Mucosa of descending colon (tissue), 3 donors: ENCODE measurements at regions not wholly inside any gene's neighbourhood (a gene's known extent, or its start where the extent isn't known, plus 50 kb on each side); places are given as distances from the start of the nearest gene placed in this dataset.
"Not testable (repeated sequence)": the region's sequence is repeated elsewhere in the genome, so short reads cannot be mapped to it uniquely, and the experiment has no call there.

Source experiments
- ATAC-seq: fragments of 200-7000 bp; cut with Tn5 transposase; one replicate; pipeline ENCODE4 v1.9.1; 2020; ENCODE audit warnings: mild to moderate bottlenecking, moderate library complexity
- DNase-seq, 3 donors: peaks; one replicate each; pipeline ENCODE4 v3.0.0-alpha.2; 2020
- H3K36me3 ChIP-seq: fragments of 200-600 bp; one replicate; pipeline ENCODE4 v1.8.0; 2021; ENCODE audit warnings: low read depth, mild to moderate bottlenecking
- H3K4me1 ChIP-seq: fragments of 200-600 bp; one replicate; pipeline ENCODE4 v1.8.0; 2021; ENCODE audit warnings: low read depth, mild to moderate bottlenecking
- H3K4me3 ChIP-seq: fragments of 200-600 bp; one replicate; pipeline ENCODE4 v1.8.0; 2021; ENCODE audit warnings: mild to moderate bottlenecking
- H3K9me3 ChIP-seq: fragments of 200-600 bp; one replicate; pipeline ENCODE4 v1.8.0; 2021; ENCODE audit warnings: mild to moderate bottlenecking
- intact Hi-C, 2 donors: fragments of 100-400 bp; cut with DNase I in 1 of 2; cut with micrococcal nuclease in 1 of 2; formaldehyde crosslinking; loops; one replicate each; pipeline versions ENCODE4 v1.11.0 to v1.11.1; 2022; cut with DNase I, micrococcal nuclease
- TF ChIP-seq, protein P1 (sequence below): fragments of 200-600 bp; IDR thresholded peaks from one replicate; pipeline ENCODE4 v1.8.0; 2022; ENCODE audit warnings: antibody characterized with exemption, mild to moderate bottlenecking
- donor health status: DM: no; HTN: no; CAD: no; lungs with moderate emphysema.
- donor health status: DM: no; HTN: no; CAD: no.
- donor health status: DM: no; HTN: yes; CAD: no.

DNA sequence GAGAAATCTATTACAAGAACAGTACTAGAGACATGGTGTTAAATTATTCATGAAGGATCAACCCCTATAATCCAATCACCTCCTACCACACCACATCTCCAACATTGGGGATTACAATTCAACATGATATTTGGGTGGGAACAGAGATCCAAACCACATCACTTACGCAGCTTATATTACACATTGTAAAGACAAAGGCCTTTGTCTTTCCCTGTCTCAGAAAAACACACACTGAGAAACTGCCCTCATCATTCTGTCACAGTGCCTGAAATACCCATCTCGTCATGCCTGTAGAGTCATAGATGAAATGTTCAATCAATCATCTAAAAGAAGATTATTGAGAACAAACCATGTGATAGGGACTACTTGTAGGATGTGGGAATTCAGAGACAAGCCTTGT lies 558.8 kb upstream of the GRIA3 start:
- no peak for ATAC-seq
- TF ChIP-seq, protein P1, sequence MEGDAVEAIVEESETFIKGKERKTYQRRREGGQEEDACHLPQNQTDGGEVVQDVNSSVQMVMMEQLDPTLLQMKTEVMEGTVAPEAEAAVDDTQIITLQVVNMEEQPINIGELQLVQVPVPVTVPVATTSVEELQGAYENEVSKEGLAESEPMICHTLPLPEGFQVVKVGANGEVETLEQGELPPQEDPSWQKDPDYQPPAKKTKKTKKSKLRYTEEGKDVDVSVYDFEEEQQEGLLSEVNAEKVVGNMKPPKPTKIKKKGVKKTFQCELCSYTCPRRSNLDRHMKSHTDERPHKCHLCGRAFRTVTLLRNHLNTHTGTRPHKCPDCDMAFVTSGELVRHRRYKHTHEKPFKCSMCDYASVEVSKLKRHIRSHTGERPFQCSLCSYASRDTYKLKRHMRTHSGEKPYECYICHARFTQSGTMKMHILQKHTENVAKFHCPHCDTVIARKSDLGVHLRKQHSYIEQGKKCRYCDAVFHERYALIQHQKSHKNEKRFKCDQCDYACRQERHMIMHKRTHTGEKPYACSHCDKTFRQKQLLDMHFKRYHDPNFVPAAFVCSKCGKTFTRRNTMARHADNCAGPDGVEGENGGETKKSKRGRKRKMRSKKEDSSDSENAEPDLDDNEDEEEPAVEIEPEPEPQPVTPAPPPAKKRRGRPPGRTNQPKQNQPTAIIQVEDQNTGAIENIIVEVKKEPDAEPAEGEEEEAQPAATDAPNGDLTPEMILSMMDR = no peak

DNA sequence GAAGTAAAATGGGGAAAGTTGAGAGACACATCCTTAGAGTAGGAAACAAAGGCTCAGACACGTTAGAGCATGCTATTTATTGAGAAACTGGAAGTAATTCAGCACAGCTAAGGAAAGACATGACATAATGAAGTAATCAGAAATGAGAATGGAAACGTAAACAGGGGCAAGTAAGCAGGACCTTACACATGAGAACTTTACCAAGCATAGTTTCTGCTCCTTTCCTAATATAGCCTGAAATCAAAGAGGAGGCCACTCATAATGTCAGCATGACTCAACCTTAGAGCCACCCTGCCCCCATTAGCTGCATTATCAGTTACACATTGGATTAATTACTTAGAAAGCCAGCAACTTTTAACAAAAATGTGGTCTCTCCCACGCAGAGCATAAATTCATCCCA lies 558.3 kb upstream of the GRIA3 start:
- DNase-seq (no peak), ATAC-seq (no peak)
- intact Hi-C loops = no loop called here
- no peaks in the 10 kb centered on the region for H3K9me3 ChIP-seq
- no peaks in the 10 kb centered on the region for H3K36me3 ChIP-seq
- no peak overlapping the region for H3K4me3 ChIP-seq
- H3K4me1 ChIP-seq = no peaks in the 10 kb centered on the region
- TF ChIP-seq, protein P1 = no peak

More for the DNA sequence above, 558.8 kb upstream of the GRIA3 start:
- Histone ChIP-seq H3K4me1 (no peaks in the 10 kb centered on the region), H3K4me3 (no peak overlapping the region), H3K9me3 (no peaks in the 10 kb centered on the region), H3K36me3 (no peaks in the 10 kb centered on the region)
- no peak for DNase-seq
- intact Hi-C loops = no loop called here

DNA sequence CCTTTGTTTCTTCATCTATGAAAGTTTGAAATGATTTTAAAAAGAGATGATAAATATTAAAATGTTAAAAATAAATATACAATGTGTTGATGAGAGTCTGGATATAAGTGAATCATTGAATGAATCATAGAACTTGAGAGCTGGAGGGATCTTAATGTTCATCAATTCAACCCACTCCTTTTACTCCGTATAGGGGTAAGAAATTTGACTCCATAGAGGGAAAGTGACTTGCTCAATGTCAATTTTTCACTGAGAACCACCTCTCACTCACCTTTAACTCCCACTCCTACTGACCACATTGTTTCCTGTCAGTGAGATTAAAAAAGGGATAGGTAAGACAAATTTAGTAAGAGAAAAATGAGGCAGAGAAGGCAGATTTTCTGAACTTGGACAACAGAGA lies 557.2 kb upstream of the GRIA3 start:
- DNase-seq (no peak), ATAC-seq (no peak)
- no peaks in the 10 kb centered on the region for H3K9me3 ChIP-seq
- H3K36me3 ChIP-seq = no peaks in the 10 kb centered on the region
- TF ChIP-seq, protein P1 = no peak
- H3K4me3 ChIP-seq = no peak overlapping the region
- intact Hi-C loops = no loop called here
- no peaks in the 10 kb centered on the region for H3K4me1 ChIP-seq

DNA sequence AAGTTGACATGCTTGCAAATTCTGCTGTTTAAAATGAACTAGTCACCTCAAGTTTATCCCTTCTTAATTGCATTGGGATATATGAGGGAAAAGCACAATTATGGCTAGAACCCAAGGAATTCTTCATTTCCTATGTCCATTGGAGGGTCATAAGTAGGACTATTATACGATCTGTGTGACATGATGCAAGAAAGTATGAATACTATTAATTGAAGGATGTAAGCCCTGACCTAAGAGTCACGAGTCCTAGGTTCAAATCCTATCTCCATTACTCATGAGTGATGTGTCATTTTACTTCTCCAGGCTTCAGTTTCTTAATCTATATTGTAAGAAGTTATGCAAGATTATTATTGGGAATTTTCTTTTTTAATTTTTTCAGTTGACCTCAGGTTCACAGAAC lies 542.9 kb upstream of the GRIA3 start:
- ATAC-seq (no peak), DNase-seq (no peak)
- Histone ChIP-seq H3K36me3 (no peaks in the 10 kb centered on the region), H3K9me3 (no peaks in the 10 kb centered on the region), H3K4me1 (no peaks in the 10 kb centered on the region), H3K4me3 (no peak overlapping the region)
- intact Hi-C loops = no loop called here
- TF ChIP-seq, protein P1 = no peak

DNA sequence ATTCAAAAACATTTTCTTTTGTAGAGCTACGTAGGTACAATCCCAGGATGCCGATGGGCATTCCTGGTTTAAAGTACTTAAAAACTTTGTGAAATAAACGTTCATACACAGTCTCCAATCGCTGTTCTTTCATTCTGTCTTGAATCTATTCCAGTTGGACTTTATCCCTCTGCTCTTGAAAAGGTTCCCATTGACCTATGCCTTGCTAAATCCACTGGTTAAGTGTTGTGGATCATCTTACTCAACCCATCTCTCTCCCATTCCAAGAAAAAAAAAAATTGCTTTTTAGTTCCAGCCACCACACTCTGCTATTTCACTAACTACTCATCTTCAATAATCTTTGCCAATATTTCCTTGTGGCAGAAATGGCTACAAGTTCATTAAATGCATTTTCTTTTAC lies 542.3 kb upstream of the GRIA3 start:
- Histone ChIP-seq H3K36me3 (no peaks in the 10 kb centered on the region), H3K4me3 (no peak overlapping the region), H3K9me3 (no peaks in the 10 kb centered on the region), H3K4me1 (no peaks in the 10 kb centered on the region)
- intact Hi-C loops = no loop called here
- ATAC-seq (no peak), DNase-seq (no peak)
- TF ChIP-seq, protein P1 = no peak

DNA sequence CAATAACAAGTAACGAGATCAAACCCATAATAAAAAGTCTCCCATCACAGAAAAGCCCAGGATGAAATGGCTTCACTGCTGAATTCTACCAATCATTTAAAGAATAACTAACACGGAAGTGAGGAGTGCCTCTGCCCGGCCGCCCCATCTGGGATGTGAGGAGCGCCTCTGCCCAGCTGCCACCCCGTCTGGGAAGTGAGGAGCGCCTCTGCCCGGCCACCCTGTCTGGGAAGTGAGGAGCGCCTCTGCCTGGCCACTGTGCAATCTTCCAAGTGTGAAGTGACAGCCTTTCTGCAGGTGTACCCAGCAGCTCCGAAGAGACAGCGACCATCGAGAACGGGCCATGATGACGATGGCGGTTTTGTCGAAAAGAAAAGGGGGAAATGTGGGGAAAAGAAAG lies 528.8 kb upstream of the GRIA3 start:
- DNase-seq, H3K9me3 ChIP-seq, H3K4me1 ChIP-seq, intact Hi-C loops, ATAC-seq, H3K4me3 ChIP-seq, H3K36me3 ChIP-seq: not testable (repeated sequence)
